Neural cell (in vitro differentiated cells): ENCODE measurements at regions not wholly inside any gene's neighbourhood (a gene's known extent, or its start where the extent isn't known, plus 50 kb on each side); places are given as distances from the start of the nearest gene placed in this dataset.

Experiments
- H2AFZ ChIP-seq: fragments of 200-600, 300-800 bp; sonication (generic), shearing (Covaris generic); 2 replicates; pipeline ENCODE4 v1.6.0; 2014; ENCODE audit warnings: low read depth, mild to moderate bottlenecking, antibody characterized with exemption, low read length, moderate library complexity
- H3F3A ChIP-seq: fragments of 200-600 bp; shearing (Covaris generic); 2 replicates; pipeline ENCODE4 v1.6.1; 2016; ENCODE audit warnings: mild to moderate bottlenecking, moderate library complexity, mixed read lengths, antibody characterized with exemption, low read length; ENCODE audit not compliant: insufficient read depth, poor library complexity, severe bottlenecking
- H3K27ac ChIP-seq: fragments of 200-600, 300-800 bp; sonication (generic), shearing (Covaris generic); 2 replicates; pipeline ENCODE4 v1.5.1; 2014; ENCODE audit warnings: mild to moderate bottlenecking, low read length, moderate library complexity
- H3K27me3 ChIP-seq: fragments of 300-800, 200-600 bp; sonication (generic), shearing (Covaris generic); 2 replicates; pipeline ENCODE4 v1.6.0; 2014; ENCODE audit warnings: mild to moderate bottlenecking, low read depth, low read length, moderate library complexity; ENCODE audit not compliant: insufficient read depth
- H3K36me3 ChIP-seq: fragments of 300-800, 200-600 bp; sonication (generic), shearing (Covaris generic); 2 replicates; pipeline ENCODE4 v1.5.1; 2014; ENCODE audit warnings: mild to moderate bottlenecking, antibody characterized with exemption, low read length, moderate library complexity; ENCODE audit not compliant: insufficient read depth
- H3K4me2 ChIP-seq: fragments of 300-800, 200-600 bp; sonication (generic), shearing (Covaris generic); 2 replicates; pipeline ENCODE4 v1.6.0; 2014; ENCODE audit warnings: mild to moderate bottlenecking, low read length
- H3K4me3 ChIP-seq: fragments of 300-800, 200-600 bp; sonication (generic), shearing (Covaris generic); 2 replicates; pipeline ENCODE4 v1.5.1; 2014; ENCODE audit warnings: mild to moderate bottlenecking, low read length, moderate library complexity
- H3K79me2 ChIP-seq: fragments of 200-600 bp; shearing (Covaris generic); replicated peaks from 2 replicates; pipeline ENCODE4 v1.6.0; 2014; ENCODE audit warnings: mild to moderate bottlenecking, low read length, moderate library complexity; ENCODE audit not compliant: insufficient read depth
- H3K9ac ChIP-seq: fragments of 300-800, 200-600 bp; sonication (generic), shearing (Covaris generic); 2 replicates; pipeline ENCODE4 v1.6.1; 2016; ENCODE audit warnings: mild to moderate bottlenecking, low read length, mixed read lengths
- H3K9me2 ChIP-seq: fragments of 200-600 bp; shearing (Covaris generic); 2 replicates; pipeline ENCODE4 v1.6.1; 2016; ENCODE audit warnings: mild to moderate bottlenecking, low read length, mixed read lengths; ENCODE audit not compliant: insufficient read depth
- H3K9me3 ChIP-seq: fragments of 200-600, 300-800 bp; sonication (generic), shearing (Covaris generic); 2 replicates; pipeline ENCODE4 v1.6.1; 2016; ENCODE audit warnings: mild to moderate bottlenecking, mixed run types, low read length, moderate library complexity, mixed read lengths
- H4K20me1 ChIP-seq: fragments of 200-600 bp; shearing (Covaris generic); 2 replicates; pipeline ENCODE4 v1.6.1; 2016; ENCODE audit warnings: mild to moderate bottlenecking, mixed run types; ENCODE audit not compliant: insufficient read depth
- EP300 ChIP-seq: fragments of 450-650 bp; conservative IDR thresholded peaks from 2 replicates; pipeline ENCODE4 v1.6.1; 2014; ENCODE audit warnings: antibody characterized with exemption, mild to moderate bottlenecking, moderate library complexity; ENCODE audit not compliant: poor library complexity, severe bottlenecking
- EZH2 ChIP-seq: fragments of 200-600, 300-800 bp; shearing (Covaris generic), sonication (generic); IDR thresholded peaks from 2 replicates; pipeline ENCODE4 v1.6.1; 2014; ENCODE audit warnings: antibody characterized with exemption, low read length, borderline replicate concordance, mild to moderate bottlenecking; ENCODE audit not compliant: insufficient read depth, poor library complexity, severe bottlenecking
- MXI1 ChIP-seq: fragments of 450-650 bp; conservative IDR thresholded peaks from 2 replicates; pipeline ENCODE4 v1.6.1; 2014; ENCODE audit warnings: antibody characterized with exemption, mild to moderate bottlenecking; ENCODE audit not compliant: poor library complexity, severe bottlenecking
- POLR2AphosphoS5 ChIP-seq: IDR thresholded peaks from 2 replicates; pipeline ENCODE4 v1.6.1; 2012
- RAD21 ChIP-seq: fragments of 450-650 bp; conservative IDR thresholded peaks from 2 replicates; pipeline ENCODE4 v1.6.1; 2014; ENCODE audit warnings: antibody characterized with exemption, mild to moderate bottlenecking, moderate library complexity
- SMC3 ChIP-seq: fragments of 450-650 bp; conservative IDR thresholded peaks from 2 replicates; pipeline ENCODE4 v1.6.1; 2014; ENCODE audit warnings: antibody characterized with exemption, mild to moderate bottlenecking, moderate library complexity; ENCODE audit not compliant: poor library complexity
- TAF1 ChIP-seq: IDR thresholded peaks from 2 replicates; pipeline ENCODE4 v1.6.1; 2012; ENCODE audit warnings: low read depth
- TF ChIP-seq, protein P1 (sequence below): IDR thresholded peaks from 2 replicates; pipeline ENCODE4 v1.6.1; 2012; ENCODE audit warnings: borderline replicate concordance
- TF ChIP-seq, protein P2 (sequence below): fragments of 450-650 bp; IDR thresholded peaks from 2 replicates; pipeline ENCODE4 v1.5.1; 2014; ENCODE audit warnings: antibody characterized with exemption, mild to moderate bottlenecking, moderate library complexity; ENCODE audit not compliant: poor library complexity, severe bottlenecking

DNA sequence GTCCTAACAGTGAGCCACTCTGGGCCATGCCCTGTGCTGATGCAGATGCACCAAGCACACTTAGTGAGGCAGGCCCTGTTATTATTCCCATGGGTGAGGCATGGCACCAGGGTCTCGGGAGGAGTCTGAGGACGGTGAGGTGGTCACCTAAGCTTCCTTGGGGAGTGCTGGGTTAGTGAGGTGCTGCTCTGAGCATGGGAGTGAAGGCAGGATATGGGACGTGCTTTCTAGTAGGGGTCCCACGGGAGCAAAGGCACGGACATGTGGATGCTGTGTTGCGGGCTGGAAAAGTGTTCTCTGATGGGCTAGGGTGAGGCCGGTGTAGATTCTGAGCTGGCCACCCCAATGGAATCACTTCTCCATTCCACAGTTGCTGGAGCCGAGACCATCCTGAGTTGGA is 77.5 kb upstream of the CSF3R start:
- no peak for TF ChIP-seq SMC3
- Histone ChIP-seq H3K4me2 (no peak overlapping the region), H3K9me3 (no peaks in the 10 kb centered on the region), H3K79me2 (no peaks in the 10 kb centered on the region), H3K27me3 (no peaks in the 10 kb centered on the region), H4K20me1 (no peaks in the 10 kb centered on the region), H2AFZ (no peak overlapping the region), H3K4me3 (no peak overlapping the region), H3K27ac (no peak overlapping the region), H3K9me2 (no peaks in the 10 kb centered on the region), H3K9ac (no peak overlapping the region), H3K36me3 (no peaks in the 10 kb centered on the region), H3F3A (no peaks in the 10 kb centered on the region)

DNA sequence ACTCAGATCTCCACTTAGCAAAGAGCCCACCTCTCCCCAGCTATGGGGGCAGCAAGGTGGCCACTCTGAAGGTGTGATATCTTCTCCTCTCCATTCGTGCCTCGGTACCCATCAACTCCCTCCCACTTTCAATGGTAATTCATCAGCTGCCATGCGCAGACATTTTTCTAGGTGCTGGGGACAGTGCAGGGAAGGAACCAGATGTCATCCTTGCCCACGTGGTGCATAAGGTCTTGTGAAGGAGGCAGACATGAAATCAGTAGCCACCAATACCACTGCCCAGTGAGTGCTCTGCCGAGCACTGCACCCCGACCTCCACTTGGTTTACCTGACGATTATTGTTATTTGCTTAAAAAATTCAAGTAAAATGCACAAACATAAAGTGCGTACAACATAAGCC is 76.3 kb upstream of the CSF3R start:
- H3K27me3 ChIP-seq: no peaks in the 10 kb centered on the region
- no peak overlapping the region for H3K27ac ChIP-seq
- H3K4me2 ChIP-seq: no peak overlapping the region
- no peak overlapping the region for H3K4me3 ChIP-seq
- no peak overlapping the region for H2AFZ ChIP-seq
- no peaks in the 10 kb centered on the region for H4K20me1 ChIP-seq
- H3K36me3 ChIP-seq: no peaks in the 10 kb centered on the region
- no peaks in the 10 kb centered on the region for H3K79me2 ChIP-seq
- H3K9me2 ChIP-seq: no peaks in the 10 kb centered on the region
- TF ChIP-seq MXI1: no peak
- TF ChIP-seq EZH2: no peak
- no peak for TF ChIP-seq POLR2AphosphoS5
- no peak for TF ChIP-seq EP300
- no peak for TF ChIP-seq TAF1
- TF ChIP-seq, protein P1, sequence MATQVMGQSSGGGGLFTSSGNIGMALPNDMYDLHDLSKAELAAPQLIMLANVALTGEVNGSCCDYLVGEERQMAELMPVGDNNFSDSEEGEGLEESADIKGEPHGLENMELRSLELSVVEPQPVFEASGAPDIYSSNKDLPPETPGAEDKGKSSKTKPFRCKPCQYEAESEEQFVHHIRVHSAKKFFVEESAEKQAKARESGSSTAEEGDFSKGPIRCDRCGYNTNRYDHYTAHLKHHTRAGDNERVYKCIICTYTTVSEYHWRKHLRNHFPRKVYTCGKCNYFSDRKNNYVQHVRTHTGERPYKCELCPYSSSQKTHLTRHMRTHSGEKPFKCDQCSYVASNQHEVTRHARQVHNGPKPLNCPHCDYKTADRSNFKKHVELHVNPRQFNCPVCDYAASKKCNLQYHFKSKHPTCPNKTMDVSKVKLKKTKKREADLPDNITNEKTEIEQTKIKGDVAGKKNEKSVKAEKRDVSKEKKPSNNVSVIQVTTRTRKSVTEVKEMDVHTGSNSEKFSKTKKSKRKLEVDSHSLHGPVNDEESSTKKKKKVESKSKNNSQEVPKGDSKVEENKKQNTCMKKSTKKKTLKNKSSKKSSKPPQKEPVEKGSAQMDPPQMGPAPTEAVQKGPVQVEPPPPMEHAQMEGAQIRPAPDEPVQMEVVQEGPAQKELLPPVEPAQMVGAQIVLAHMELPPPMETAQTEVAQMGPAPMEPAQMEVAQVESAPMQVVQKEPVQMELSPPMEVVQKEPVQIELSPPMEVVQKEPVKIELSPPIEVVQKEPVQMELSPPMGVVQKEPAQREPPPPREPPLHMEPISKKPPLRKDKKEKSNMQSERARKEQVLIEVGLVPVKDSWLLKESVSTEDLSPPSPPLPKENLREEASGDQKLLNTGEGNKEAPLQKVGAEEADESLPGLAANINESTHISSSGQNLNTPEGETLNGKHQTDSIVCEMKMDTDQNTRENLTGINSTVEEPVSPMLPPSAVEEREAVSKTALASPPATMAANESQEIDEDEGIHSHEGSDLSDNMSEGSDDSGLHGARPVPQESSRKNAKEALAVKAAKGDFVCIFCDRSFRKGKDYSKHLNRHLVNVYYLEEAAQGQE: no peak
- TF ChIP-seq SMC3: no peak
- no peak for TF ChIP-seq RAD21
- TF ChIP-seq, protein P2, sequence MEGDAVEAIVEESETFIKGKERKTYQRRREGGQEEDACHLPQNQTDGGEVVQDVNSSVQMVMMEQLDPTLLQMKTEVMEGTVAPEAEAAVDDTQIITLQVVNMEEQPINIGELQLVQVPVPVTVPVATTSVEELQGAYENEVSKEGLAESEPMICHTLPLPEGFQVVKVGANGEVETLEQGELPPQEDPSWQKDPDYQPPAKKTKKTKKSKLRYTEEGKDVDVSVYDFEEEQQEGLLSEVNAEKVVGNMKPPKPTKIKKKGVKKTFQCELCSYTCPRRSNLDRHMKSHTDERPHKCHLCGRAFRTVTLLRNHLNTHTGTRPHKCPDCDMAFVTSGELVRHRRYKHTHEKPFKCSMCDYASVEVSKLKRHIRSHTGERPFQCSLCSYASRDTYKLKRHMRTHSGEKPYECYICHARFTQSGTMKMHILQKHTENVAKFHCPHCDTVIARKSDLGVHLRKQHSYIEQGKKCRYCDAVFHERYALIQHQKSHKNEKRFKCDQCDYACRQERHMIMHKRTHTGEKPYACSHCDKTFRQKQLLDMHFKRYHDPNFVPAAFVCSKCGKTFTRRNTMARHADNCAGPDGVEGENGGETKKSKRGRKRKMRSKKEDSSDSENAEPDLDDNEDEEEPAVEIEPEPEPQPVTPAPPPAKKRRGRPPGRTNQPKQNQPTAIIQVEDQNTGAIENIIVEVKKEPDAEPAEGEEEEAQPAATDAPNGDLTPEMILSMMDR: no peak
- H3F3A ChIP-seq: no peaks in the 10 kb centered on the region
- H3K9ac ChIP-seq: no peak overlapping the region
- no peaks in the 10 kb centered on the region for H3K9me3 ChIP-seq
